ENCODE measurements at regions not wholly inside any gene's neighbourhood (a gene's known extent, or its start where the extent isn't known, plus 50 kb on each side); places are given as distances from the start of the nearest gene placed in this dataset.
A peak's percentile ranks its signal among the peaks of the same experiment; 100 is the strongest.

DNA sequence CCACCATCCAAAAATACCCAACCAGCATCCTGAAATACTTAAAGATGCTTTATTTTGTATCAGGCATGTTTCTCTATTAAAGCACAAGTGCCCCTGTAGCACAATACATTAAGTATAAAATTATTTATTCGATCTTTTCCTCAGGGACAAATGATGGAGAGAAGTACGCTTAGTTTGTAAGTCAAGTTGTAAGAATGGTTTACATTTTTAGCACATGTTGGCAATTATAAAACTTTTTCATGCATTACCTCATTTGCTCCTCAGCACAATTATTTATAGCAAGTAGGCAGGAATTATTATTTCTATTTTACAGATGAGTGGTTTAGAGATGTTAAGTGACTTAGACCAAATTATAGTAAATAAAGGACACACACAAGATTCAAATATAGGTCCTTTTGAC, 232.6 kb upstream of the HTR2A start:
- H3K9me3 ChIP-seq (ENCODE audit: control insufficient read depth, low read depth, low read length), result no peaks in the 10 kb centered on the region
- no peak overlapping the region for H3K9ac ChIP-seq (ENCODE audit: low read length)
- no peak overlapping the region for H3K4me3 ChIP-seq (ENCODE audit: low read length)
- H3K36me3 ChIP-seq (ENCODE audit: control insufficient read depth, low read depth, low read length), result no peaks in the 10 kb centered on the region
- H3K27ac ChIP-seq (ENCODE audit: low read length), result no peak overlapping the region
- H3K27me3 ChIP-seq (ENCODE audit: control insufficient read depth, insufficient read depth, low read length), result no peaks in the 10 kb centered on the region
- H3K4me1 ChIP-seq (ENCODE audit: control insufficient read depth, low read depth, low read length), result no peaks in the 10 kb centered on the region

DNA sequence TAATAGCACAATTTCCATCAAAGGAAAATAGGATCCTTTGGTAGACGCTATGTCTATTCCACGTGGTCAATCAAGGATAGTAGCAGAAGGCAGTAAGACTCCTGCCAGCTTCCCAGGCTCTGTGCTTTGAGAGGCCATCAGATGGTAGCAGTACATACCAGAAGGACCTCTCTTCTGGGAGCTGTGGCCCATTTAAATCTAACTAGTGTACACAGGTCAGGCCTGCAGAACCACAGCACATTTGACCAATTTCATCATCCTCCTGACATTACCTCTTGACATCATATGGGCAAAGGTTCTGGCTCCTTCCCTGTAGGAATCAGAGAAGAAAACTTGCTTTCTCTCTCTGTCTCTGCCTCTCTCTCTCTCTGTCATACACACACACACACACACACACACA, 229.6 kb upstream of the HTR2A start:
- no peak overlapping the region for H3K27ac ChIP-seq (ENCODE audit: low read length)
- H3K4me3 ChIP-seq (ENCODE audit: low read length), result no peak overlapping the region
- H3K36me3 ChIP-seq (ENCODE audit: control insufficient read depth, low read depth, low read length), result no peaks in the 10 kb centered on the region
- no peaks in the 10 kb centered on the region for H3K27me3 ChIP-seq (ENCODE audit: control insufficient read depth, insufficient read depth, low read length)
- no peaks in the 10 kb centered on the region for H3K4me1 ChIP-seq (ENCODE audit: control insufficient read depth, low read depth, low read length)
- H3K9me3 ChIP-seq (ENCODE audit: control insufficient read depth, low read depth, low read length), result no peaks in the 10 kb centered on the region
- no peak overlapping the region for H3K9ac ChIP-seq (ENCODE audit: low read length)

DNA sequence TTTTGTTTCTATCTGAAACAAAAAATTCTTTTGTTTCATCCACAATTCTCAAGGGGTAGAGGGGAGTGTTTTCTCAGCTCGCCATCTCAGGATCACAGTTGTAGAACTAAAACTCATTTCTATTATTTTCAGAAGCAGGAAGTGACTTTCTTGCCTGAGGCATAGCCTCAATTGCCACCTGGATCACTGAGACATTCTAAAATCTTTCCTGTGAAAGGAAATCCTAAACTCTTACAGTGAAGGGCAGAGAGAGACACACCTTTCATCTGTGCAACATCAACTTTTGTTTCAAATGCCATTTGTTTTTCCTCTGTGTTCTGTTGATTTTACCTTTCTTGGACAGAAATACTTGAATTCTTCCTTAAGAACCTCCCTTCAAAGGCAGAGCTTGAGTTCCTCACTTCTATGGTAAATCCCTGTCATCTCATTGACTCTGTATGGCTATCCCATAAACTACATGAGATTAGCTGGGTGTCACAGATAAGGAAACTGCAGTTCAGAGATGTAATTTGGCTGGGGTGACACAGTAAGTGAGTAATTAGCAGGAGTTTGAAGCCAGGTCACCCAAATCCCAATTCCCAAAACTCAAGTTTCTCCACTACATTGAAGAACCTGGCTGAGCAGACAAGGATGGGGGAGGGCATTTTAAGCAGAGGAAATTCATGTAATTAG, 224.4 kb upstream of the HTR2A start:
- H3K27ac ChIP-seq (ENCODE audit: low read length), result no peak overlapping the region
- no peak overlapping the region for H3K9ac ChIP-seq (ENCODE audit: low read length)
- no peak overlapping the region for H3K4me3 ChIP-seq (ENCODE audit: low read length)
- peaks cover 9% of the 10 kb centered on the region for H3K4me1 ChIP-seq (ENCODE audit: control insufficient read depth, low read depth, low read length)
- H3K27me3 ChIP-seq (ENCODE audit: control insufficient read depth, insufficient read depth, low read length), result no peaks in the 10 kb centered on the region
- H3K9me3 ChIP-seq (ENCODE audit: control insufficient read depth, low read depth, low read length), result no peaks in the 10 kb centered on the region
- no peaks in the 10 kb centered on the region for H3K36me3 ChIP-seq (ENCODE audit: control insufficient read depth, low read depth, low read length)

DNA sequence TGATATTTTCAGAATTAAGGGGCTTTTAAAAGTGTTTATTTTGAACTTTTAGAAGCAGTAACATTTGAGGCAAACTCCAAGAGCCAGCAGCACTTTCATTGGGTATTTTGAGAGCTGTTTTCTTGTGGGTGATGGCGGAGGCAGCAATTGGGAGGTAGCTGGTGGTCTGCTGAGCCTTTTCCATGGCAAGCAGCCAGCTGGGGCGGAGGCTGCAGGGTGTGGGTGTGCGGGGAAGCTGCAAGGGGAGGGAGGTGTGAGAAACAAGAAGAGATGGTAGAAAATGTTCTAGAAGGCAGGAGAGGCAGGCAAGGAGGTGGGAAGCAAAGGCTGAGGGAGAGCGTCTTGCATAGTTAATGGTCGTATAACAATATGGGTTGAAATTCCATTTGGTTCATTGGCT, 223.4 kb upstream of the HTR2A start:
- H3K4me1 ChIP-seq (ENCODE audit: control insufficient read depth, low read depth, low read length), result peaks cover 9% of the 10 kb centered on the region
- no peaks in the 10 kb centered on the region for H3K36me3 ChIP-seq (ENCODE audit: control insufficient read depth, low read depth, low read length)
- no peaks in the 10 kb centered on the region for H3K27me3 ChIP-seq (ENCODE audit: control insufficient read depth, insufficient read depth, low read length)
- no peak overlapping the region for H3K9ac ChIP-seq (ENCODE audit: low read length)
- no peak overlapping the region for H3K27ac ChIP-seq (ENCODE audit: low read length)
- no peaks in the 10 kb centered on the region for H3K9me3 ChIP-seq (ENCODE audit: control insufficient read depth, low read depth, low read length)
- no peak overlapping the region for H3K4me3 ChIP-seq (ENCODE audit: low read length)

DNA sequence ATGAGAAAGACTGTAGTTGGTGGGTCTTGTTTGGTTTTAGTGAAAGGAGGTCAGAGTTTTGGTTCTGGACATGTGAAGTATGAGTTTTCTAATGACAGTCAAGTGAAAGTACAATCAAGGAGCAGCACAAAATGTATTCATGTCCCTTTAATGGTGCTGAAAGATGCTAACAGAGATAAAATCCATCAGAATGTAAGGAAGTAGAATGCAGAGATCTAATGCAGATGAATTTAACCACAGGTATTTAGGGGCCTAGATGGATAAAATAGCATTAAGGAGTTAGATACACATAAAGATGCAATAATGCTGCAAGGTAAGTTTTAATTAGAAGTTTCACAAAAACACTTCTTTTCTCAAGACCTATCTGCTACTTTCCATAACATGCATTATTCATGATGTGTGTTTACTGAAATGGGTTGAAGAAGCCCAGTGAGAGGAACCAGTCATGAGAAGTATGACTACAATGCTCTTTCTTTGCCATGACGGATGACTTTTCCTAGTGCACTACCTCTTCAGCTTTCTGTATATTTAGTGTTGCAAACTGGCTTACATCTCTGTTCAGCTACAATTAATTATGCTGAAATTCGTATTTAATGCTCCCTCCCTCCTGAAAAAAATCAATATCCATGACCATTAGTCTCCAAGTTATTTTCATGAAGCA, 222.9 kb upstream of the HTR2A start:
- Histone ChIP-seq H3K9me3 (ENCODE audit: control insufficient read depth, low read depth, low read length) (no peaks in the 10 kb centered on the region), H3K4me1 (ENCODE audit: control insufficient read depth, low read depth, low read length) (peaks cover 9% of the 10 kb centered on the region), H3K9ac (ENCODE audit: low read length) (no peak overlapping the region), H3K4me3 (ENCODE audit: low read length) (no peak overlapping the region), H3K27ac (ENCODE audit: low read length) (no peak overlapping the region), H3K27me3 (ENCODE audit: control insufficient read depth, insufficient read depth, low read length) (no peaks in the 10 kb centered on the region), H3K36me3 (ENCODE audit: control insufficient read depth, low read depth, low read length) (no peaks in the 10 kb centered on the region)

DNA sequence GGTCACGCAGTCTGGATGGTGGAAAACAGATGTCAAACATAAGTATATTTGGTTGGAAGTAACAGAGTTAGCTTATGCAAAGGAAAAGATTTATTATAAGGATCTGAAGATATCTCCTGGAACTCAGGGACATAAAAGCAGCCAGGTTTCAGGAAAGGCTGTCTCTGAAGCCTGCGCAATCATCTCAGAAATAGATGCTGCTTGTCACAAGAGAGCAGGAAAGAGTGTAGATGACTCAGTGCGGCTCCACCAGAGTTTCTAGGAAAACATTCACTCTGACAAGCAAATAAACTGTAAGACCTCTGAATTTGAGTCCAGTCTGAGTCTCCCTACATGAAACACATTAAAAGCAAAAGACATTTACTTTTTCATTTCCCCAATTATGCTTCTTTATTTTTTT, 220.4 kb upstream of the HTR2A start:
- no peaks in the 10 kb centered on the region for H3K27me3 ChIP-seq (ENCODE audit: control insufficient read depth, insufficient read depth, low read length)
- H3K4me1 ChIP-seq (ENCODE audit: control insufficient read depth, low read depth, low read length), result peaks cover 29% of the 10 kb centered on the region
- H3K9ac ChIP-seq (ENCODE audit: low read length), result no peak overlapping the region
- H3K27ac ChIP-seq (ENCODE audit: low read length), result no peak overlapping the region
- H3K4me3 ChIP-seq (ENCODE audit: low read length), result no peak overlapping the region
- no peaks in the 10 kb centered on the region for H3K9me3 ChIP-seq (ENCODE audit: control insufficient read depth, low read depth, low read length)
- H3K36me3 ChIP-seq (ENCODE audit: control insufficient read depth, low read depth, low read length), result no peaks in the 10 kb centered on the region

DNA sequence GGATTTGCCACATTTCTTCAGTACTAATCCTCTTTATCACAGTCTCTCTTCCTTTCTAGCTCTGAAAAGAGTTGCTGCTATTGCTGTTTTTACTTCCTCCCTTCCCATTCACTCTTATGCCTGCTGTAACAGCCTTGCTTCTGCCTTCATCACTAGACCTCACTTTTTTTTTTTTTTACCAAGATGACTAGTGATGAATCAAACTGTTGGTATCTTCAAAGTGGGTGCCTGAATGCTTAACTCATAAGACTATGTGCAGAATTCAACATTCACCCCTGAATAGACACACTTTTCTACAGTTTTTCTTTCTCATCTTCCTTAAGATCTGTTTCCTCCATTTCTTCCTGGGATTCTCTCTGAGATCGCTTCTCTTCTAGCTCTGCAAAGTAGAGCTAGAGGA, 217.2 kb upstream of the HTR2A start:
- Histone ChIP-seq H3K9me3 (ENCODE audit: control insufficient read depth, low read depth, low read length) (no peaks in the 10 kb centered on the region), H3K27ac (ENCODE audit: low read length) (no peak overlapping the region), H3K36me3 (ENCODE audit: control insufficient read depth, low read depth, low read length) (no peaks in the 10 kb centered on the region), H3K9ac (ENCODE audit: low read length) (no peak overlapping the region), H3K4me3 (ENCODE audit: low read length) (no peak overlapping the region), H3K27me3 (ENCODE audit: control insufficient read depth, insufficient read depth, low read length) (no peaks in the 10 kb centered on the region), H3K4me1 (ENCODE audit: control insufficient read depth, low read depth, low read length) (peaks cover 30% of the 10 kb centered on the region)

DNA sequence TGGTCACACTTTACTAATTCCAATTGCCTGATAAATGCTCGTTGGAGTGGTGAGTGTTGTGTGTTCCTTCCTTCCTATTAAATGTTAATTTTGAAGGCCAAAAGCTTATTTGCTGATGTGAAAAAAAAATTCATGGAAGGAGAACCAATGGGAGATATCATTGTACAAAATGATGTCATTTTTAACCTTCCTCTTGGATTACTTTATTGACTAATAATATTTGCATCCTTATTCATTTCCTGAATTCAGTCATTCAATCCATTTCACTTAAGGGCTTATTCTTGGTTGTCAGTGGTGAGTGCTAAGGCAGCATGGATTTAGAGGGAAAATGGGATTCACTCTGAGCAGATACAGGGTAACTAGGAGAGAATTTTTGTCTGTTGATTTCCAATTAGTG, 216.0 kb upstream of the HTR2A start:
- H3K27me3 ChIP-seq (ENCODE audit: control insufficient read depth, insufficient read depth, low read length), result no peaks in the 10 kb centered on the region
- no peaks in the 10 kb centered on the region for H3K9me3 ChIP-seq (ENCODE audit: control insufficient read depth, low read depth, low read length)
- peak overlapping the region; percentile 21 for H3K4me3 ChIP-seq (ENCODE audit: low read length)
- H3K27ac ChIP-seq (ENCODE audit: low read length), result no peak overlapping the region
- H3K9ac ChIP-seq (ENCODE audit: low read length), result no peak overlapping the region
- H3K4me1 ChIP-seq (ENCODE audit: control insufficient read depth, low read depth, low read length), result peaks cover 30% of the 10 kb centered on the region
- H3K36me3 ChIP-seq (ENCODE audit: control insufficient read depth, low read depth, low read length), result no peaks in the 10 kb centered on the region

DNA sequence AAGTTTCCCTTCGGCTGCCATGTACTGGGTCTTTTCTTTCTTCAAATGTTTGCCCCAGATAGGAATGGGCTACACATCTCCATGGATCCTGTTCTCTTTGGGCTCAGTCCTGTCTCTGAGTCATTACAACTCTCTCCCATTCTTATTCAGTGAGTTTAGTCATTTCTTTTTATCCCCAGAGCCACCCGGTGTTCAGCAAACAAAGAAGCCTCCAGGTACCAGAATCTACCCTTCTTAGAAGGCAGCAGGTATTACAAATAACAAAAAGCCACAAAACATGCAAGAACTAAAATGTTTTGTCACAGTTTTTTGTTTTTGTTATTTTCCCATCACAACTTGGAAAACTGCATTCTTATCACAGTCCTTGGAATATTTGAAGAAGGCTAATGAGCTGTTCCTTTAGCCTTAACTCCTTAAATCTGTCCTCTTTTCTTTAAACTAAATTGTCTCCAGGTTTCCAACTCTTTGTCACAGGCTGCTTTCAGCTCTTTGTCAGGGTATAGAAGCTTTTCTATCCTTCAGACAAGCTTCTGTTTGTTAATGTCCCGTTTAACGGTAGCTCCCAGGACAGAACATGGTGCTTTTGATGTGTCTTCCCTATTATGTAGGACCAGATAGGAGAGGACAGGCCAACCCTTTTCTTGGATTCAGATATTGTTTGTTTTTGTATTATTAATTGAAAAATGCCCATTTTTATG, 215.5 kb upstream of the HTR2A start:
- Histone ChIP-seq H3K9ac (ENCODE audit: low read length) (peak overlapping the region; percentile 42), H3K36me3 (ENCODE audit: control insufficient read depth, low read depth, low read length) (no peaks in the 10 kb centered on the region), H3K27me3 (ENCODE audit: control insufficient read depth, insufficient read depth, low read length) (no peaks in the 10 kb centered on the region), H3K4me3 (ENCODE audit: low read length) (peak overlapping the region; percentile 21), H3K27ac (ENCODE audit: low read length) (peak overlapping the region; percentile 76), H3K9me3 (ENCODE audit: control insufficient read depth, low read depth, low read length) (no peaks in the 10 kb centered on the region), H3K4me1 (ENCODE audit: control insufficient read depth, low read depth, low read length) (peaks cover 30% of the 10 kb centered on the region)

DNA sequence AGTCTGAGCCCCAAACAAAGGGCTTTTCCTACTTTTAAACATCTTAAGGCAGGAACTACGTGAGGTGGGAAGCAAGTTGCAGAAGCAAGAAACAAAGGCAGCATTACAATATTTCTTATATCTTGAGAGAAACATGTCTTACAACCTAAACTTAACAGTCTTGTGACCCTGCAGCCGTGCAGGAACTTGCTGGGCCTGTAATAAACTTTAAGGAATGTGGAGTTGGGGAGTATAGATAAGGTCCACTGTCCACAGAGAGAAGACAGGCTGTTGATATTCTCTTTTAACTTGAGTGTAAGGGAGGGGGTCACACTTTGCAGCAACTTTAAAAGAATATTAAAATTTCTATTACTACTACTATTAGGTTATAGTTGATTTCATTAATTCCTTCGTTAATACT, 214.6 kb upstream of the HTR2A start:
- H3K9ac ChIP-seq (ENCODE audit: low read length), result no peak overlapping the region
- H3K27ac ChIP-seq (ENCODE audit: low read length), result no peak overlapping the region
- H3K4me1 ChIP-seq (ENCODE audit: control insufficient read depth, low read depth, low read length), result peaks cover 30% of the 10 kb centered on the region
- H3K4me3 ChIP-seq (ENCODE audit: low read length), result no peak overlapping the region
- H3K9me3 ChIP-seq (ENCODE audit: control insufficient read depth, low read depth, low read length), result no peaks in the 10 kb centered on the region
- H3K36me3 ChIP-seq (ENCODE audit: control insufficient read depth, low read depth, low read length), result no peaks in the 10 kb centered on the region
- H3K27me3 ChIP-seq (ENCODE audit: control insufficient read depth, insufficient read depth, low read length), result no peaks in the 10 kb centered on the region

DNA sequence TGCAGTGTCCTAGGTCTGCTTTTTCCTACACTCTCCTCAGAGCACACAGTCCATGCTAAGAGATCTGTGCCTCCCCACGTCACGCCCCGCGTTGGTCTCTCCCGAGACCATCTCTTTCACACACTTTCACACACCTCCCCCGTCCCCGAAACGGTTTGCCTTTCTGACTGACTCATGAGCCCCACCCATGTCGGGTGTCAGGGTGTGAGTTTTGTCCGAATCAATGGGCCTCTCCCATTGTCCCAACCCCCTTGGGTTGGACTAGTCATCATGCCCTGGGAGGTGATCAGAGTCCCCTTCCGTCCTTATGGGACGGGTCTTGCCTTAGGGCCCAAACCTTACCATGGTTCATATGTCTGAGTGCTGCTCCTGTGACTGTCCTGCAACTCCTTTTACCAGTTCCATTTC, 214.0 kb upstream of the HTR2A start:
- H3K36me3 ChIP-seq (ENCODE audit: control insufficient read depth, low read depth, low read length), result no peaks in the 10 kb centered on the region
- H3K9me3 ChIP-seq (ENCODE audit: control insufficient read depth, low read depth, low read length), result no peaks in the 10 kb centered on the region
- H3K9ac ChIP-seq (ENCODE audit: low read length), result no peak overlapping the region
- no peaks in the 10 kb centered on the region for H3K27me3 ChIP-seq (ENCODE audit: control insufficient read depth, insufficient read depth, low read length)
- H3K4me3 ChIP-seq (ENCODE audit: low read length), result no peak overlapping the region
- peaks cover 30% of the 10 kb centered on the region for H3K4me1 ChIP-seq (ENCODE audit: control insufficient read depth, low read depth, low read length)
- H3K27ac ChIP-seq (ENCODE audit: low read length), result no peak overlapping the region

DNA sequence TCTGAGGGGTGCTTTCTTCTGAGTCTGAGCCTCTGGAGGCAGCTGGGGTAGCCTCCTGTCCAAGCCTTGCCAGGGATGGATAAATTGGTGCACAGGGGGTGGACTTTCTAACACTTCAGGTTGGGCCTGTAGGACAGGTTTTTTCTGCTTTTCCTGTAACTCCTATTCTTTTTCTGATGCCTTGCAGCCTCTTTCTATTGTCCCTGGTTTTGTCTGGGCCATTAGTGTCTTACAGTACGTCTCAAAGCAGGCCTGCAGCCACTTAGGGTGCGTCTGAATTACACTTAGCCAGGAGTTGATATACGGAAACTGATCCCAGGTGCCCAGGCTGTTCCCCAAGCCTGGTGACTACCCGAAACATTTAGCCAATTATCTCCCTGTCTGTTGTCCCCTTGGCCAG, 213.3 kb upstream of the HTR2A start:
- no peak overlapping the region for H3K9ac ChIP-seq (ENCODE audit: low read length)
- no peak overlapping the region for H3K27ac ChIP-seq (ENCODE audit: low read length)
- H3K27me3 ChIP-seq (ENCODE audit: control insufficient read depth, insufficient read depth, low read length), result no peaks in the 10 kb centered on the region
- no peaks in the 10 kb centered on the region for H3K36me3 ChIP-seq (ENCODE audit: control insufficient read depth, low read depth, low read length)
- no peak overlapping the region for H3K4me3 ChIP-seq (ENCODE audit: low read length)
- peaks cover 30% of the 10 kb centered on the region for H3K4me1 ChIP-seq (ENCODE audit: control insufficient read depth, low read depth, low read length)
- no peaks in the 10 kb centered on the region for H3K9me3 ChIP-seq (ENCODE audit: control insufficient read depth, low read depth, low read length)

Data from iPS-18a (cell line).